ENCODE measurements at regions not wholly inside any gene's neighbourhood (a gene's known extent, or its start where the extent isn't known, plus 50 kb on each side); places are given as distances from the start of the nearest gene placed in this dataset.

- CTCF ChIA-PET = no interaction called here
- Histone ChIP-seq H2BK5ac (ENCODE audit: low read depth, low read length, poor library complexity, severe bottlenecking) (no peak overlapping the region), H4K8ac (ENCODE audit: low read depth in 2 of 2, low read length in 2 of 2) (no peak overlapping the region), H3K4ac (ENCODE audit: low read depth, low read length) (no peak overlapping the region), H3K36me3 (ENCODE audit: control insufficient read depth, insufficient read depth, low read length) (no peaks in the 10 kb centered on the region), H2BK120ac (ENCODE audit: low read depth, low read length) (no peak overlapping the region), H2AFZ (replicated peaks; ENCODE audit: low read length, poor library complexity) (no peak overlapping the region), H3K9me1 (ENCODE audit: insufficient read depth, low read length) (no peaks in the 10 kb centered on the region), H3K4me3 (ENCODE audit: insufficient read depth, low read depth, low read length) (no peak overlapping the region), H2BK15ac (ENCODE audit: low read depth, low read length) (no peak overlapping the region), H3K14ac (replicated peaks; ENCODE audit: low read depth, low read length) (no peak overlapping the region), H2AK5ac (ENCODE audit: low read depth, low read length) (no peak overlapping the region), H4K91ac (ENCODE audit: insufficient read depth, low read depth, low read length) (no peak overlapping the region), H2BK20ac (ENCODE audit: low read depth, low read length) (no peak overlapping the region), H3K27me3 (ENCODE audit: control insufficient read depth, insufficient read depth, low read length) (peaks cover 11% of the 10 kb centered on the region), H4K5ac (ENCODE audit: low read depth, low read length) (no peak overlapping the region), H4K20me1 (ENCODE audit: insufficient read depth, low read length) (no peaks in the 10 kb centered on the region), H3K79me1 (ENCODE audit: low read depth in 1 of 2, low read length in 2 of 2) (no peaks in the 10 kb centered on the region), H3K9ac (ENCODE audit: low read depth, low read length) (no peak overlapping the region), H2AK9ac (replicated peaks; ENCODE audit: low read depth, low read length, poor library complexity) (no peak overlapping the region), H3K23ac (ENCODE audit: low read depth, low read length) (no peak overlapping the region), H3K4me1 (ENCODE audit: control insufficient read depth, insufficient read depth, low read length) (no peaks in the 10 kb centered on the region), H3K18ac (ENCODE audit: low read depth, low read length) (no peak overlapping the region), H3K27ac (ENCODE audit: insufficient read depth, low read length) (no peak overlapping the region), H3K56ac (ENCODE audit: extremely low read depth, insufficient read depth, low read length) (no peak overlapping the region), H3K4me2 (ENCODE audit: low read depth, low read length) (no peak overlapping the region), H3K9me3 (ENCODE audit: control insufficient read depth, insufficient read depth, low read length) (no peaks in the 10 kb centered on the region)
- ATAC-seq (ENCODE audit: low read depth) = no peak
- TF ChIP-seq MXI1 (IDR thresholded peaks at IDR 0.05; ENCODE audit: borderline replicate concordance, low read depth, low read length) (no peak), POLR2A (IDR thresholded peaks at IDR 0.05; ENCODE audit: low read depth, low read length) (no peak), FOS (IDR thresholded peaks at IDR 0.05; ENCODE audit: low read depth, low read length) (no peak), USF2 (IDR thresholded peaks at IDR 0.05; ENCODE audit: low read depth, low read length) (no peak), MAFK (IDR thresholded peaks at IDR 0.05; ENCODE audit: low read depth, low read length) (no peak), RCOR1 (IDR thresholded peaks at IDR 0.05; ENCODE audit: insufficient replicate concordance, low read length) (no peak)
- dilution Hi-C loops (cut with HindIII; ENCODE audit: low sequenced_read_pairs, unreplicated experiment) = no loop called here
- in situ Hi-C loops (cut with MboI; ENCODE audit: low sequenced_read_pairs) = no loop called here
- intact Hi-C loops (cut with micrococcal nuclease) = no loop called here
- no TSS peak for BruUV-seq (replicated peaks)
- POLR2A ChIA-PET (ENCODE audit: unreplicated experiment) = no interaction called here
- DNase-seq = no peak
Measured at GRCh38 chr12:67512061-67512460, 136.5 kb upstream of the DYRK2 start.
